Activated T-cell treated with anti-CD3 and anti-CD28 coated beads, Interleukin-2, amount 50 U/mL, for 72 hours (primary cell): ENCODE measurements at regions not wholly inside any gene's neighbourhood (a gene's known extent, or its start where the extent isn't known, plus 50 kb on each side); places are given as distances from the start of the nearest gene placed in this dataset.
"Not testable (repeated sequence)": the region's sequence is repeated elsewhere in the genome, so short reads cannot be mapped to it uniquely, and the experiment has no call there.

Source experiments
- ATAC-seq, 2 donors: fragments of 150-1000 bp; cut with Tn5 transposase; replicated peaks in 1 of 2; 2 replicates each; pipeline ENCODE4 v1.10.0; 2021; ENCODE audit warnings: moderate library complexity in 2 of 2, mild to moderate bottlenecking in 1 of 2
- DNase-seq, 2 donors: peaks; one replicate each; pipeline ENCODE4 v3.0.0; 2021 to 2022; ENCODE audit warnings: mixed read lengths in 1 of 2
- H3K27ac Mint-ChIP-seq: one replicate; pipeline ENCODE4 v1.8.0; 2022; ENCODE audit warnings: mild to moderate bottlenecking, moderate library complexity, mixed read lengths
- H3K27me3 Mint-ChIP-seq: one replicate; pipeline ENCODE4 v1.8.0; 2022; ENCODE audit warnings: low read depth, mixed read lengths
- H3K36me3 Mint-ChIP-seq, 2 donors: one replicate each; pipeline ENCODE4 v1.8.0; 2022; ENCODE audit warnings: mixed read lengths in 2 of 2, mild to moderate bottlenecking in 1 of 2; ENCODE audit not compliant: insufficient read depth in 2 of 2
- H3K4me1 Mint-ChIP-seq: one replicate; pipeline ENCODE4 v1.8.0; 2022; ENCODE audit warnings: low read depth, mixed read lengths
- H3K4me3 Mint-ChIP-seq, 2 donors: one replicate each; pipeline ENCODE4 v1.8.0; 2022; ENCODE audit warnings: mild to moderate bottlenecking in 2 of 2, mixed read lengths in 2 of 2, moderate library complexity in 2 of 2
- H3K9me3 Mint-ChIP-seq, 2 donors: one replicate each; pipeline ENCODE4 v1.8.0; 2022; ENCODE audit warnings: mixed read lengths in 2 of 2

GRCh38 chr20:48493331-48493730 is 334.5 kb downstream of the PREX1 start:
- H3K36me3 Mint-ChIP-seq, DNase-seq, H3K4me3 Mint-ChIP-seq, H3K27me3 Mint-ChIP-seq, H3K4me1 Mint-ChIP-seq, H3K27ac Mint-ChIP-seq, H3K9me3 Mint-ChIP-seq, ATAC-seq: not testable (repeated sequence)

GRCh38 chr20:48492715-48493070 is 335.1 kb downstream of the PREX1 start:
- no peak for ATAC-seq
- Mint-ChIP-seq H3K4me3 (no peak overlapping the region), H3K27ac (no peak overlapping the region), H3K27me3 (no peaks in the 10 kb centered on the region), H3K36me3 (no peaks in the 10 kb centered on the region), H3K9me3 (no peaks in the 10 kb centered on the region), H3K4me1 (no peaks in the 10 kb centered on the region)
- no peak for DNase-seq

- no peak overlapping the region for H3K4me3 Mint-ChIP-seq
- no peaks in the 10 kb centered on the region for H3K4me1 Mint-ChIP-seq
- no peaks in the 10 kb centered on the region for H3K27me3 Mint-ChIP-seq
- no peak for DNase-seq
- H3K9me3 Mint-ChIP-seq: no peaks in the 10 kb centered on the region
- no peak overlapping the region for H3K27ac Mint-ChIP-seq
- no peaks in the 10 kb centered on the region for H3K36me3 Mint-ChIP-seq
- no peak for ATAC-seq
These were observed 335.6 kb downstream of the PREX1 start for GRCh38 chr20:48492015-48492714.

GRCh38 chr20:48490961-48491831 is 336.6 kb downstream of the PREX1 start:
- H3K36me3 Mint-ChIP-seq: no peaks in the 10 kb centered on the region
- H3K27ac Mint-ChIP-seq: no peak overlapping the region
- no peaks in the 10 kb centered on the region for H3K9me3 Mint-ChIP-seq
- no peak overlapping the region for H3K4me3 Mint-ChIP-seq
- ATAC-seq (no peak), DNase-seq (no peak)
- no peaks in the 10 kb centered on the region for H3K27me3 Mint-ChIP-seq
- H3K4me1 Mint-ChIP-seq: no peaks in the 10 kb centered on the region

- H3K4me3 Mint-ChIP-seq, H3K4me1 Mint-ChIP-seq, H3K9me3 Mint-ChIP-seq, H3K36me3 Mint-ChIP-seq, H3K27ac Mint-ChIP-seq, H3K27me3 Mint-ChIP-seq, ATAC-seq, DNase-seq: not testable (repeated sequence)
These were observed 337.5 kb downstream of the PREX1 start for GRCh38 chr20:48490341-48490740.

GRCh38 chr20:48489656-48490055 is 338.1 kb downstream of the PREX1 start:
- Mint-ChIP-seq H3K27me3 (peaks cover 7% of the 10 kb centered on the region), H3K4me1 (no peaks in the 10 kb centered on the region), H3K4me3 (no peak overlapping the region), H3K27ac (no peak overlapping the region), H3K36me3 (no peaks in the 10 kb centered on the region), H3K9me3 (no peaks in the 10 kb centered on the region)
- DNase-seq: no peak
- ATAC-seq: no peak

GRCh38 chr20:48489046-48489463 is 338.7 kb downstream of the PREX1 start:
- no peaks in the 10 kb centered on the region for H3K9me3 Mint-ChIP-seq
- ATAC-seq: no peak
- H3K27me3 Mint-ChIP-seq: peaks cover 10% of the 10 kb centered on the region
- no peak overlapping the region for H3K4me3 Mint-ChIP-seq
- no peak for DNase-seq
- H3K36me3 Mint-ChIP-seq: no peaks in the 10 kb centered on the region
- H3K4me1 Mint-ChIP-seq: no peaks in the 10 kb centered on the region
- H3K27ac Mint-ChIP-seq: no peak overlapping the region

- H3K36me3 Mint-ChIP-seq, DNase-seq, H3K4me3 Mint-ChIP-seq, H3K27ac Mint-ChIP-seq, H3K4me1 Mint-ChIP-seq, H3K9me3 Mint-ChIP-seq, H3K27me3 Mint-ChIP-seq: not testable (repeated sequence)
- ATAC-seq: peak in 1 of 2 donors; percentile 21
These were observed 339.3 kb downstream of the PREX1 start for GRCh38 chr20:48488334-48489034.

- no peak overlapping the region for H3K27ac Mint-ChIP-seq
- no peak overlapping the region for H3K4me3 Mint-ChIP-seq
- peaks cover 12% of the 10 kb centered on the region for H3K27me3 Mint-ChIP-seq
- no peaks in the 10 kb centered on the region for H3K9me3 Mint-ChIP-seq
- H3K4me1 Mint-ChIP-seq: no peaks in the 10 kb centered on the region
- DNase-seq (no peak), ATAC-seq (no peak)
- no peaks in the 10 kb centered on the region for H3K36me3 Mint-ChIP-seq
These were observed 341.7 kb downstream of the PREX1 start for GRCh38 chr20:48486065-48486464.

- H3K27ac Mint-ChIP-seq, DNase-seq, H3K4me1 Mint-ChIP-seq, H3K9me3 Mint-ChIP-seq, ATAC-seq, H3K4me3 Mint-ChIP-seq, H3K36me3 Mint-ChIP-seq: not testable (repeated sequence)
- peaks cover 21% of the 10 kb centered on the region for H3K27me3 Mint-ChIP-seq
These were observed 342.6 kb downstream of the PREX1 start for GRCh38 chr20:48485153-48485552.

GRCh38 chr20:48483334-48484066 is 344.3 kb downstream of the PREX1 start:
- Mint-ChIP-seq H3K9me3 (no peaks in the 10 kb centered on the region), H3K4me1 (no peaks in the 10 kb centered on the region), H3K27me3 (peaks cover 32% of the 10 kb centered on the region), H3K27ac (no peak overlapping the region), H3K4me3 (no peak overlapping the region), H3K36me3 (no peaks in the 10 kb centered on the region)
- ATAC-seq (no peak), DNase-seq (no peak)

- no peaks in the 10 kb centered on the region for H3K36me3 Mint-ChIP-seq
- no peaks in the 10 kb centered on the region for H3K4me1 Mint-ChIP-seq
- no peak overlapping the region for H3K27ac Mint-ChIP-seq
- H3K4me3 Mint-ChIP-seq: no peak overlapping the region
- peaks cover 32% of the 10 kb centered on the region for H3K27me3 Mint-ChIP-seq
- no peaks in the 10 kb centered on the region for H3K9me3 Mint-ChIP-seq
- DNase-seq: peak in 1 of 2 donors; percentile 8
- ATAC-seq: peak in 1 of 2 donors; percentile 52
These were observed 345.0 kb downstream of the PREX1 start for GRCh38 chr20:48482790-48483189.
